Neural cell (in vitro differentiated cells): ENCODE measurements at regions not wholly inside any gene's neighbourhood (a gene's known extent, or its start where the extent isn't known, plus 50 kb on each side); places are given as distances from the start of the nearest gene placed in this dataset.

Experiments
- EZH2 ChIP-seq: fragments of 200-600, 300-800 bp; shearing (Covaris generic), sonication (generic); IDR thresholded peaks from 2 replicates; pipeline ENCODE4 v1.6.1; 2014; ENCODE audit warnings: antibody characterized with exemption, low read length, borderline replicate concordance, mild to moderate bottlenecking; ENCODE audit not compliant: insufficient read depth, poor library complexity, severe bottlenecking
- TF ChIP-seq, protein P1 (sequence below): fragments of 450-650 bp; IDR thresholded peaks from 2 replicates; pipeline ENCODE4 v1.5.1; 2014; ENCODE audit warnings: antibody characterized with exemption, mild to moderate bottlenecking, moderate library complexity; ENCODE audit not compliant: poor library complexity, severe bottlenecking

DNA sequence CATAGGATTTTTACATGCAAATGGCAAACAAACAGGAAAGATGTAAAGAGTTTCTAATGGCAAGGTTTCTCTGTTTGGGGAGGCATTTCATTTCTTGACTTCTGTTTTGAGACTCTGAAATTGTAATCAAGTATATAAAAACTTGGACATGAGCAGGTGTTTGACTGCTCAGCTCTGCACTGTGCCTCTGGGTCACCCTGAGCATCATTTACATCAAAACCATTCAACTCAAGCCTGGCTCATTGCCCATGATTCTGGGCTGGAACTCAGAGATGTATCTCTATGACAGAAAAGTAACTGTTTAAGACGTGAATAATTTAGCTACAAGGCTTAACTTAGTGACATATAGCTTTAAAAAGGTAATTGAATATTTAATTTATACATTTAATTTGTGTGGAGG lies 1402.4 kb upstream of the NUDT12 start:
- TF ChIP-seq, protein P1, sequence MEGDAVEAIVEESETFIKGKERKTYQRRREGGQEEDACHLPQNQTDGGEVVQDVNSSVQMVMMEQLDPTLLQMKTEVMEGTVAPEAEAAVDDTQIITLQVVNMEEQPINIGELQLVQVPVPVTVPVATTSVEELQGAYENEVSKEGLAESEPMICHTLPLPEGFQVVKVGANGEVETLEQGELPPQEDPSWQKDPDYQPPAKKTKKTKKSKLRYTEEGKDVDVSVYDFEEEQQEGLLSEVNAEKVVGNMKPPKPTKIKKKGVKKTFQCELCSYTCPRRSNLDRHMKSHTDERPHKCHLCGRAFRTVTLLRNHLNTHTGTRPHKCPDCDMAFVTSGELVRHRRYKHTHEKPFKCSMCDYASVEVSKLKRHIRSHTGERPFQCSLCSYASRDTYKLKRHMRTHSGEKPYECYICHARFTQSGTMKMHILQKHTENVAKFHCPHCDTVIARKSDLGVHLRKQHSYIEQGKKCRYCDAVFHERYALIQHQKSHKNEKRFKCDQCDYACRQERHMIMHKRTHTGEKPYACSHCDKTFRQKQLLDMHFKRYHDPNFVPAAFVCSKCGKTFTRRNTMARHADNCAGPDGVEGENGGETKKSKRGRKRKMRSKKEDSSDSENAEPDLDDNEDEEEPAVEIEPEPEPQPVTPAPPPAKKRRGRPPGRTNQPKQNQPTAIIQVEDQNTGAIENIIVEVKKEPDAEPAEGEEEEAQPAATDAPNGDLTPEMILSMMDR = no peak
- TF ChIP-seq EZH2 = no peak
